ENCODE measurements at regions not wholly inside any gene's neighbourhood (a gene's known extent, or its start where the extent isn't known, plus 50 kb on each side); places are given as distances from the start of the nearest gene placed in this dataset.

DNA sequence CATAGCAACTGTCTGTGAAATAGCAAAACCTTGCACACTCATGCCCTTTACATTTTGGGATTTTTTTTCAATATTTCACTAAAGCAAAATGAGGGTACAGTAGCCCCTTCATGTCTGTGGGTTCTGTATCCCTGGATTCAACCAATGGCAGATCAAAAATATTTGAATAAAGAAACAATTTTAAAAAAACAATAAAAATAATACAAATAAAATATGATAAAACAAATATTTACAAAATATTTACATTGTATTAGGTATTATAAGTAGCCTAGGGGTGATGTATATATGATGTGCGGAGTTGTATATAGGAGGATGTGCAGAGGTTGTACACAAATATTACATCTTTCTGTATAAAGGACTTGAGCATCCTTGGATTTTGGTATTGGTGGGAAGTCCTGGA, 67.3 kb upstream of the CDH10 start:
- Histone ChIP-seq H3K36me3 (ENCODE audit: low read length) (no peaks in the 10 kb centered on the region; the same call in 1 of the 2 replicates), H3K4me2 (ENCODE audit: low read depth, low read length, poor library complexity, severe bottlenecking) (no peak overlapping the region), H3K27me3 (ENCODE audit: low read length) (no peaks in the 10 kb centered on the region), H3K27ac (ENCODE audit: low read depth, low read length) (no peak overlapping the region), H3K4me3 (ENCODE audit: insufficient read depth, low read length, poor library complexity, severe bottlenecking) (no peak overlapping the region), H4K20me1 (ENCODE audit: low read depth, low read length) (no peaks in the 10 kb centered on the region), H3K9me2 (replicated peaks; ENCODE audit: insufficient read depth, low read length) (no peaks in the 10 kb centered on the region), H2AFZ (ENCODE audit: low read depth, low read length, severe bottlenecking) (no peak overlapping the region), H3K9ac (ENCODE audit: low read length) (no peak overlapping the region), H3F3A (ENCODE audit: insufficient read depth) (no peaks in the 10 kb centered on the region), H3K9me3 (ENCODE audit: insufficient read depth, low read length) (no peaks in the 10 kb centered on the region), H3K79me2 (ENCODE audit: insufficient read depth, low read length) (no peaks in the 10 kb centered on the region)
- TF ChIP-seq CTCF (IDR thresholded peaks at IDR 0.05; ENCODE audit: insufficient read depth, low read length, poor library complexity, severe bottlenecking), result no peak
- TF ChIP-seq EZH2phosphoT487 (conservative IDR thresholded peaks at IDR 0.05; ENCODE audit: low read length), result no peak

DNA sequence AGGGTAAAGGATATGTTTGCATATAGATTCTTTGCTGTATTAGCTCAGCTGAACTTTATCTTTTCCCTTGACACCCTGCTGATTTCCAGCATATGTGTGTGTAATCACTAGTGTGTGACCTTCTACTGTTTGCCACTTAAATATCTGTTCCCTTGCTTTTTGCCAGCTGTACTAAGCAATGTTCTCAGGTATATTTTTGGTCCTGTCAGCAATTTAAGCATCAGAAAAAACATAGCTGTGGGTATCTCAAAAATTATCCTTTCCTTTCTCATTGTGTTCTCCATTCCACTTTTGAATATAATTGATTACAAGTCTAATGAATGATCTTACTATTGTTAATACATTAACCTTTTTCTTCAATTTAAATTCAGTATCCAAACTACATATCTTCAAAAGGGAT, 59.2 kb upstream of the CDH10 start:
- no peaks in the 10 kb centered on the region for H4K20me1 ChIP-seq (ENCODE audit: low read depth, low read length)
- TF ChIP-seq EZH2phosphoT487 (conservative IDR thresholded peaks at IDR 0.05; ENCODE audit: low read length) (no peak), CTCF (IDR thresholded peaks at IDR 0.05; ENCODE audit: insufficient read depth, low read length, poor library complexity, severe bottlenecking) (no peak)
- no peak overlapping the region for H3K4me3 ChIP-seq (ENCODE audit: insufficient read depth, low read length, poor library complexity, severe bottlenecking)
- H3K9me2 ChIP-seq (replicated peaks; ENCODE audit: insufficient read depth, low read length), result no peaks in the 10 kb centered on the region
- H3F3A ChIP-seq (ENCODE audit: insufficient read depth), result no peaks in the 10 kb centered on the region
- no peak overlapping the region for H3K27ac ChIP-seq (ENCODE audit: low read depth, low read length)
- no peak overlapping the region for H2AFZ ChIP-seq (ENCODE audit: low read depth, low read length, severe bottlenecking)
- H3K27me3 ChIP-seq (ENCODE audit: low read length), result no peaks in the 10 kb centered on the region
- H3K4me2 ChIP-seq (ENCODE audit: low read depth, low read length, poor library complexity, severe bottlenecking), result no peak overlapping the region
- H3K79me2 ChIP-seq (ENCODE audit: insufficient read depth, low read length), result no peaks in the 10 kb centered on the region
- no peaks in the 10 kb centered on the region for H3K9me3 ChIP-seq (ENCODE audit: insufficient read depth, low read length)
- no peaks in the 10 kb centered on the region; the same call in 1 of the 2 replicates for H3K36me3 ChIP-seq (ENCODE audit: low read length)
- no peak overlapping the region for H3K9ac ChIP-seq (ENCODE audit: low read length)

Measured in SU-DHL-6 (cell line).